NCI-H510A (cell line): ENCODE measurements at regions not wholly inside any gene's neighbourhood (a gene's known extent, or its start where the extent isn't known, plus 50 kb on each side); places are given as distances from the start of the nearest gene placed in this dataset.
"Not testable (repeated sequence)": the region's sequence is repeated elsewhere in the genome, so short reads cannot be mapped to it uniquely, and the experiment has no call there.

Experiments
- DNase-seq: peaks from one replicate; lab custom pipeline; 2025; lab: John Stamatoyannopoulos, UW

DNA sequence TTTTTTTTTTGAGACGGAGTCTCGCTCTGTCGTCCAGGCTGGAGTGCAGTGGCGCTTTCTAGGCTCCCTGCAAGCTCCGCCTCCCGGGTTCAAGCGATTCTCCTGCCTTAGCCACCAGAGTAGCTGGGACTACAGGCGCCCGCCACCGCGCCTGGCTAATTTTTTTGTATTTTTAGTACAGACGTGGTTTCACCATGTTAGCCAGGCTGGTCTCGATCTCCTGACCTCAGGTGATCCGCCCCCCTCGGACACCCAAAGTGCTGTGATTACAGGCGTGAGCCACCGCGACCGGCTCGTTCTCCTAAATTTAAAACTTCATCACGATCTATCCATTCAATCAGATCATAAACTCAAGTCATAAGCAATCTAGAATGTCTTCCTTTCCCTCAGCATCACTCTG lies 359.5 kb upstream of the BRINP3 start:
- DNase-seq: not testable (repeated sequence)

DNA sequence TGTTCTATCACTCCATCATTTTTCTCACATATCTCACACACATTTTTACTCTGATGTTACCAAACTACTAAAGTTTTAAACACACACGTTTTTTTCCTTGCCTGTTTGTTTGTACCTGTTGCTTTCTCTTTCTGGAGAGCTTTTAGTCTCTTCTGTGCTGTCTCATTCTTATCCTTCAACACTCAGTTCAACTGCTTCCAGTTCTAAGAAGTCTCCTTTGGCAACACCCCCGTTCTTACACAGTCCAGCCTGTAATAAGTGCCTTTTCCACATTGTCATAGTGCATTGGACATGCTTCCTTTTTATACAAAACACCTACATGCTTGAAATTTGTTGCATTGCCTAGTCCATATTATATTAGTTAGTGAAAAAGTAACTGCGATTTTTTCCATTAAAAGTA lies 360.2 kb upstream of the BRINP3 start:
- DNase-seq: no peak

DNA sequence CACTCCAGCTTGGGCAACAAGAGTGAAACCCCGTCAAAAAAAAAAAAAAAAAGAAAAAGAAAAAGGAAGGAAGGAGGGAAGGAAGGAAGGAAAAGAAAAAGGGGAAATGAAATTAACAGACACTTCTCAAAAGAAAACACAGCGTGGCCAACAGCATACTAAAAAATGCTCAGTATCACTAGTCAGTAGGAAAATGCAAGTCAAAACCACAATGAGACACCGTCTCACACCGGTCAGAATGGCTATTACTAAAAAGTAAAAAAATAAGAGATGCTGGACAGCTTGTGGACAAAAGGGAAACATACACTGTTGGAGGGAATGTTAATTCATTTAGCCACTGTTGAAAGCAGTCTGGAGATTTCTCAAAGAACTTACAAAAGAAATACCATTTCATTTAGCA lies 369.5 kb upstream of the BRINP3 start:
- no peak for DNase-seq

DNA sequence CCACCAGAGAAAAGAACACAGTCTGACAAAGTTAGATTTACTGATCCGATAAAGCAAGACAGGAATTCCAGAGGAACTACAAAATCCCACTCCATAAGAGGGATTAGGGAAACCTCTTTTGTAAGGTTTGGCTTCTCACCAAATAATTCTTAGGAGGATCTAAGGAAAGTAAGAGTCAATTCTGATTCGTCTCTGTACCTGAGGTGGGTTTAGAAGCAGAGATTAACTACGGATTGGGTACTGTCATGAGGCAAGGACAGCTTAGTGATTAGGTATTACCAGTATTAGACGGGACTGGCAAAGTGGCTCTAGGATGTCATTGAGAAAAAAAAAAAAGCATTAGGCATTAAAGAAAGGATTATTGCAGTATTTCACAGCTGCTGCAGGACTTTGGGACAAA lies 371.7 kb upstream of the BRINP3 start:
- no peak for DNase-seq

DNA sequence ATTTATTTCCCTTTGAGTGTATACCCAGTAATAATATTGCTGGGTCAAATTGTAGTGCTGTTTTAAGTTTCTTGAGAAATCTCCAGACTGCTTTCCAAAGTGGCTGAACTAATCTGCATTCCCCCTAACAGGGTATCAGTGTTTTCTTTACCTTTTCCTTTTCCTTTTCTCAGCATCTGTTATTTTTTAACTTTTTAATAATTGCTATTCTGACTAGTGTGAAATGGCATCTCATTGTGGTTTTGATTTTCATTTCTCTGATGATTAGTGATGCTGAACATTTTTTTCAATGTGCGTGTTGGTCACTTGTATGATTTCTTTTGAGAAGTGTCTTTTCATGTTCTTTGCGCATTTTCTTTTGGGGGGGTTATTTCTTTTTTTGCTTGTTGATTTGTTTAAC lies 374.9 kb upstream of the BRINP3 start:
- no peak for DNase-seq

DNA sequence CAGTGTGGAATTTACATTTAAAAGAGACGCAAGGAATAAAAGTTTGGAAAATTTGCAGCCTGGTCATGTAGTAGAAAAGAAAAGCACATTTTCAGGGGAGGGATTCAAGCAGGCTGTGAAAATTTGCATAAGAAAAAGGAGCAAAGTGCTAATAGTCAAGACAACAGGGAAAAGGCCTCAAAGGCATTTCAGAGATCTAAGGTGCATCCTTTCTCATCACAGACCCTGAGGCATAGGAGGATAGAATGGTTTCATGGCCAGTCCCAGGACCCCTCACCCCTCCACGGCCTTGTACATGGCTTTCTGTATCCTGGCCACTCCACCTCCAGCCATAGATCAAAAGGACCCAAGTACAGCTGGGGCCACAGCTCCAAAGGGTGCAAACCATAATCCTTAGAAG lies 380.5 kb upstream of the BRINP3 start:
- DNase-seq: no peak

DNA sequence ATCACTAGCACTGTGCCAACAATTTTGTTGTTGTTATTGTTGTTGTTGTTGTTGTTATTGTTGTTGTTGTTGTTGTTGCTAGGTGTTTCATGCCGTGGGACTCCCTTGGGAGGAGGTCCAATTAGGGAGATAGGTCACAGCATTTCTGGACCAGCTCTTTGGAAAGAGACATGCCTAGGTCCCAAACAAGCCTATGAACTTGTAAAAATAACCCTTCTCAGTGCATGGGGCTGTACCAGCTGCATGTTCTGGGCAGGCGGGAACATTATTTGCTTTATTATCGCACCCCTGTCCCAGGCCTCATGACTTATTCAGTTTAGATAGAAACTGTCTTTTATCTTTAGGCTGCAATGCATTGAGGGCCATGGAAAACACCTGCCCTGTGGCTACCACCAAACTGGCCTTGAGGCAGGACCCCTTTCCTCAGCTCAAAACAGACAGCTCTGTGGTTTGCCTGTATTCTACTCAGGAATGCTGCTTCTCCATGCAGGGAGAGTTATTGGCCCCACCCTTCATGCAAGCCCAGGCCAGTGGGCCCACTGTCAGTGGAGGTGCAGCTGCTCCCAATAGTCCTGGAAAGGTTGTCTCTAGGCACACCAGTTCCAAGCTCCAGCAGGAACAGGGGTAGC lies 386.5 kb upstream of the BRINP3 start:
- DNase-seq: no peak

DNA sequence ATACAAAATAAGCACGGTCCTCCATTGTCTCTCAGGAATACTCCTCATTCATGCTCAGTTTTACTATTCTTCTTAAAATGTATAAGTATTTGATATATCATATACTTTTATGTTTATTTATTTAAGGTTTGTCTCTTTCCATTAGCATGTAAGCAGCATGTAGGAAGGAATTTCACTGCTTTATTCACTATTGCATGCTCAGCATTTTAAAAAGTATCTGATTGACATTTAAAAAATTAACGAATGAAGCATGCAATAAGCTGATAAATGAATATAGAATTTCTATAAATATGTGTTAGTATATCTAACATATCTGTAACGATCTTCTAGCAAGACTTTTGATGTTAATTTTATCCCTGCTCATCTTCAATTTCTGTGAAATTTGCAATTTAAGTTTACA lies 402.7 kb upstream of the BRINP3 start:
- DNase-seq: no peak

DNA sequence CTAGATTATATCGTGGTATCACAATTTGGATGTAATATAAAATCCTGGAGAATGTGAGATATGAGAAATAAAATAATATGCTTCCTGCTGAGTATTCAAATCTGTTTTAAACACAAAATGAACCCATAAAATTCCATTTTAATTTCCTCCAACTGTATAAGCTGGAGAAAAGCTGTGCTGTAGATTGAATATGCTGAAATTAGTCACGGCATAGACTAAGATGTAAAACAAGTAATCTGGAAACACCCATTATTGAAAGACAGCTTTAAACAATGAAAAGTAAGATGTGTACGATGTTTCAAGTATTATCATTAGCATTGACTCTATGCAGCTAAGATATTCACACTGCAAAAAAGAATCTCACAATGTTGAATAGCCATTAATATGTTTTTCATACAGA lies 403.4 kb upstream of the BRINP3 start:
- DNase-seq: no peak

DNA sequence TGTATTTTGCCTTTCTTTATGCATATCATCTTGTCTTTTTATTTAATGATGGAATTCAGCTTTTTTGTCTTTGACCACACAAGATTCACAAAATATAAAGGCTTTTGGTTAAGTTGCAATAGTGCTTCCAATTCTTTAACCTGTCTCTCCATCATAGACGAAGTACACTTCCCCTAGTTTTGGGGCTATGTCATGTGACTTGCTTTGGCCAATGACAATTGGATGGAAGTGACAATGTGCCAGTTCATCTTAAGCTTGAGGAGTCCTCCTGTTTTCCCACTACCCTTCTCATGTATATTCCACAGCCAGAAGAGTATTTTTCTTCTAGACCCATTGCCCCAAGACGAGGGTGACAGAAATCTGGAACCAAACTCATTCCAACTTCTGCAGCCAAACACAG lies 419.6 kb upstream of the BRINP3 start:
- no peak for DNase-seq

DNA sequence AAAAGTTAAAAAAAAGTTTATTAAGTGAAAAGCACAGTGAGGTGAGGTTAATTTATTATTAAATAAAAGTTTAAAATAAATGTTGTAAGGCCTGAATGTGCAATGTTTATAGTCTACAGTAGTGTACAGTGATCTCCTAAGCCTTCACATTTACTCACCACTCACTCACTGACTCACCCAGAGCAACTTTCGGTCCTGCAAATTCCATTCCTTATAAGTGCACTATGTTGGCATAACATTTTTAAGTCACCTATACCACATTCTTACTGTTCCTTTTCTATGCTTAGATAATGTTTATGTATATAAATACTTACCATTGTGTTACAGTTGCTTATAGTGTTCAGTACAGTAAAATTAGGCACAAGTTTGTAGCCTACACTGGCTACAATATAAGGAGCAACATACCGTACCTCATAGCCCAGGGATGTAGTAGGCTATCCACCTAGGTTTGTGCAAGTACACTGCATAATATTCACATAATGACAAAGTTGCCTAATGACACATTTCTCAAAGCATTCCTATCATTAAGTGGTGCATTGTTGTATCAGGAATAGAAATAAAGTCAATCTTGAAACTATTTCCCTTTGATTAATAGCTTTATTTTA lies 426.5 kb upstream of the BRINP3 start:
- DNase-seq: no peak

DNA sequence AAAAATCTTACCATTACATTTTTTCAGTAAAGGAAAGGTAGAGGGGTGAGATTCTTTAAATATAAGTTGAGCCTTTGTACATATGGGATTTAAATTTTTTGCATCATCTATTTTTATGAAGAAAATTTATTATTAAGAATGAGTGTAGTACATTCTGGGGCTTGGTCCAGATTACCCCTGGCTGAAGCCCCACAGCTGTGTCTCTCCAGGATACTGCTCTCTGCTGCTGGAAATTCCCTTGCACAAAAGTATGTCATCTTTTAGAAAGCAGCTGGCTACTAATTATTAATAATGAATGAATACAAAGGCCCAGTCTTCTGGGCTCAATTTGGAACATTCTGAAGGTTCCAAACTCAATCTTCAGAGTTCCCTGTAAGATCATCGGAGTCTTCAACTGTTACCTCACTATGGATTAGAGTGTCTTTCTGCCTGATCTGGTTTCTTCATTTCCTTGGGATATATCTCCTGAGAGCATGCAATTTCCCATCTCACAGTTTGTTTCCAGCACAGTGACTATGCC lies 428.6 kb upstream of the BRINP3 start:
- no peak for DNase-seq

DNA sequence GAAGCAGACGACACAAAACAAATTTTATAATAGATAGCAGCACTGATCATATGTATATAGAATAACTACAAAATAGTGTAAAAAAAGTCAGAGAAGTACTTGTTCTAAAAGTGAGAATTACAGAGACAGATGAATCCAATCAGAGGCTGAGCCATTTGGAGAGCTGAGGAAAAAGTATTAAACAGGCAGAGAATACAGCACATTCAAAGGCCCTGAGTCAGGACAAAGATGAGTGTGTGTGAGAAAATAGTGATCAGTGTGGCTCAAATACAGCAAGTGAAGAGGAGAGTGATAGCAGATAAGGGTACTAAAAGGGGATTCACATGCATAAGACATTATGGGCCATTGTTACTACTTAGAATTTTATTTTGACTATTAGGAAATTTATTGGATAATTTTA lies 430.6 kb upstream of the BRINP3 start:
- DNase-seq: no peak

DNA sequence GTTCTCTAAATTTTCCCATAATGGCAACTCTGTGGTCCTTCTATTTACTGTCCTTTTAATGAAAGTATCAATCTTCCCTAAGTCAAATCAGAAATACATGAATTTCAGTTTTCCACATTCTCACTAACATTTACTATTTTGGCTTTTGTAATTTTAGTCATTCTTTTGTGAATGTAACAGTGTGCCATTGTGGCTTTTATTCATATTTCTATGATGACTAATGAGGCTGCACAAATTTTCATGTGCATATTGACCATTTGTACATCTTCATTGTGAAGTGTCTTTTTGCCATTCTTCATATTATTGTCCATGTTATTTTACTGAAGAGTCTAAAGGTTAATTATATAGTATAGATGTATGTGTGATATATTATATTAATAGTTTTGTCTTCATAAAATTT lies 431.0 kb upstream of the BRINP3 start:
- DNase-seq: no peak

DNA sequence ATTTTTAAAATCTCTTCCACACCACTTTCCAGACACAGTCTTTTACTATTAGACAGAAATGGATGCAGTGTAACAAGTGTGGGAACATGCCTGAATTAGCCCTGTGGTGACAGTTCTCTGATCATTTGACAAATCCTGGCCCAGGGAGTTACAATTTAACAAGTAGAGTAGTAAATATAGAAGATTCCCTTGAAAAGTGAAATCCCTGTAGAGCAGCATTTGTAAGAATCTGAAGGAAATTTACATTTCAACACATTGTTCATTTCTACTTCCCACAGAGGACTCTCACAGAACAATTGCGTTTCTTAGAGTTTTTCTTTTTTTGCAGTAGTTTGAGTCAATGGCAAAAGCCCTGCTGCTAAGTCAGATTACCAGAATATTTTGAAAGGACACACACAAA lies 458.3 kb upstream of the BRINP3 start:
- DNase-seq: no peak

DNA sequence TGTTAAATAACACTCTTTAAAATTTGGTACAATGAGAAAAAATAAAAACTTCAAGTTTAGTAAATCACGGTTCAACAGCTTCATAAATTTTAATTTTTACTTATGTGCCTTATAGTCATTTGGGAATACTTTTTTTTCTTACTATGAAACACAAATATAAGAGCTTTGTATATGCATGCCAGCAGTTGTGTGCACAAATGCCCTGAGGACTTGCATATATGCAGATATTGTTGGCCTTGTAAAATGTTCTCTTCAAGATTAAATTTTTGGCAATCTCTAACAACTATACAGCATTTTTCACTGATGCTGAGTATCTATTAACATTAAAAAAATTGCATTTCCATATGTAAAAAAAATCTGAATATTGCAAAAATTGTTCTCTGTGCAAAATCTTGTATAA lies 458.7 kb upstream of the BRINP3 start:
- DNase-seq: no peak

DNA sequence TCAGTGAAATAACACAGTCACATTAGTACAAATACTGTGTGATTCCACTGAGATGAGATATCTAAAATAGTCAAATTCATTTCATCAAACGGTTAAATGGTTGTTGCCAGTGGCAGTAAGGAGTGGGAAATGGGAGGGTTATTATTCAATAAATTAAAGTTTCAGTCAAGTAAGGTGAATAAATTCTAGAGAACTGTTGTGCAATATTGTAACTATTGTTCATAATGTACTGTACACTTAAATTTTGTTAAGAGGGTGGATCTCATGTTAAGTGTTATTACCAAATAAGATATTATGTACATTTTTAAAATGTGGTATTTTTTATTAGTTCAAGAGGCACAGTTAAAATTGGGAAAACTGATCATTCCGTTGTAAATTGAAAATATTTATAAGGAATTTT lies 463.3 kb upstream of the BRINP3 start:
- no peak for DNase-seq

DNA sequence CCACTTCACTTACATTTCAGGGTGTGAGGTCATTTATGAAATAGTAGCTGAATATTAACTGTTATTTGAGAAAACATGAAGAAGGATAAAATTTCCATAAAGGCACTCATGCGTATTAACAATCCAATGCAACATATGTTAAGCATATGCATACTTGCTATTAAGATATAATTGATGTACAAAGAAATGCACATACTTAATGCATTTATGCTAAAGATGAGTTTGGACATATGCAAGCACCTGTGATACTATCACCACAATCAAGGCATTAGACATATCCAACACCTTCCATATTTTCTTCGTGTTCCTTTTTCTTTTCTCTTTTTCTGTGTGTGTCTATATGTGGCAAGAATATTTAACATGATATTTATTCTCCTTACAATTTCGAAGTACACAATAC lies 464.8 kb upstream of the BRINP3 start:
- DNase-seq: no peak

DNA sequence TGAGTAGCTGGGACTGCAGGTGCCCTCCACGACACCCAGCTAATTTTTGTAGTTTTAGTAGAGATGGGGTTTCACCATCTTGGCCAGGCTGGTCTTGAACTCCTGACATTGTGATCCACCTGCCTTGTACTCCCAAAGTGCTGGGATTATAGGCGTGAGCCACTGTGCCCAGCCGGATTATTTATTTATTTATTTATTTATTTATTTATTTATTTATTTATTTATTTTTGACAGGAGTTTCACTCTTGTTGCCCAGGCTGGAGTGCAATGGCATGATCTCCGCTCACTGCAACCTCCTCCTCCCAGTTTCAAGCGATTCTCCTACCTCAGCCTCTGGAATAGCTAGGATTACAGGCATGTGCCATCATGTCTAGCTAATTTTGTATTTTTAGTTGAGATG lies 466.1 kb upstream of the BRINP3 start:
- not testable (repeated sequence) for DNase-seq

DNA sequence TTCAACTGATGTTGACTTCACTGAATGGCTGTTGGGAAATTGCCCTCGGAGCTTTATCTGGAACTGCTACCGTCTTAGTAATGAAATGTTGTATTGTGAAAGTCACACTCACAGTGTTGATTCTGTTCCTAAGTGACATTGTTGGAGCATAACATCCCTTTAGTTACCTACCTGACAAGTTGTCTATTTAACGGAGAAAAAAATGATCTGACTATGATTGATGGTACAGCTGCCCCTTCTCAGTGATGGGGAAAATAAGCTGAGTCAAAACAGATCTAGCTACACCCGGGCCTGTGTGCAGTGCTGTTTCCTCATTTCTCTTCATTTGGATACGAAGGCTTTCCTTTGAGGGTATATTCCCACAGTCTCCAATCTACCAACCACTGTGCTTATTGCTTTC lies 472.3 kb upstream of the BRINP3 start:
- DNase-seq: no peak

DNA sequence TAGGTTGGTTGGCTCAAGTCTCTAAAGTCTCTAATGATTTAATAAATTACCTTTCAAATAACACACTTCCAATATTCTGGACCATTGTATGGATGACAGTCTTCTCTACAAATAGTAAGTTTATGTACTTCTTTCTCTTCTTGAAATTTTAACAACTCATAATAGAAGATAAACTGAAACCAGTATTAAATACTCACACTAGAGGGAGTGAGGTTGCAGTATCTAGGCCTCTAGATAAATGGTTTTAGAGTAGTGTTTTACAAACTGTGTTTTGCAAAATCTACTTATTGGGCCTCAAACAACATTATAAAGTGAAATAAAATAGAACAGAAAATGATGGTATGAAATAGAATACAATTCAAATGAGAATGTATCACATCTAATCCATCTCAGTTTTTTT lies 479.9 kb upstream of the BRINP3 start:
- no peak for DNase-seq

DNA sequence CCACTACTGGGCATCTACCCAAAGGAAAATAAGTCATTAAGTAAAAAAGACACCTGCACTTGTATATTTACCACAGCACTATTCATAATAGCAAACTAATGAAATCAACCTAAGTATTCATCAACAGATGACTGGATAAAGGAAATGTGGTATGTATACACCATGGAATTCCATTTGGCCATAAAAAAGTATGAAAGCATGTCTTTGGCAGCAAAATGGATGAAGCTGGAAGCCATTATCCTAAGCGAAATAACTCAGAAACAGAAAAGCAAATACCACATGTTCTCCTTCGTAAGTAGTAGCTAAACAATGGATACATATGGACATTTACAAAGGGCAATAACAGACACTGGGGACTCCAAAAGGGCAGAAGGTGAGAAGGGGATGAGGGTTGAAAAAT lies 485.7 kb upstream of the BRINP3 start:
- DNase-seq: no peak

DNA sequence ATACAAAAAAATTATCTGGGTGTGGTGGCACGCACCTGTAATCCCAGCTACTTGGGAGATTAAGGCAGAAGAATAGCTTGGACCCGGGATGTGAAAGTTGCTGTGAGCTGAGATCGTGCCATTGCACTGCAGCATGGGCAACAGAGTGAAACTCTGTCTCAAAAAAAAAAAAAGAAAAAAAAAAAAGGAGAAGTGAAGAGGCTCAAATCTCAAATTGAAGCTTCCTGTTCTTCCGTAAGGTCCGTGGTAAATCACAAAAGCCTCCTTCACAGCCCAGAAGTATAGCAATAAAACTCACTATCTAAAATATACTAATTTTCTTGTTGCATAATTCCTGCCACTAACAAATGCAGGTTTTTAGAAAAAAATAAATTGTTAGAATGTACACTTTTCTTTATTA lies 498.2 kb upstream of the BRINP3 start:
- DNase-seq: no peak

DNA sequence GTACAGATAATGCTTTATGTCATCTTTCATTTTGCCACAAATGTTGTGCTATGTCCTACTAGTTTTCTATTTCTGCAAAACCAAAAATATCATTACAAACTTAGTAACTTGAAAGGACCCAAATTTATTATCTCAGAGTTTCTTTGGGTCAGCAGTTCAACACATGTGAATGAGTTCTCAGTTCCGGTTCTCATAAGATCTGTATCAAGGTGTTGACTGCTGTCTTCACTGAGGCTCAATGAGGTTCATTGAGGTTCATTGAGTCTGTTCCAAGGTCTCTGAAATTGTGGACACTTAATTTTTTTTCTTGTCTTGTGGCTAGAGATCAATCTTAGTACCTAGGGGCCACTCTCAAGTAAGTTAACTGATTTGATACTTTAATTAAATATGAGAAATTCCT lies 525.1 kb upstream of the BRINP3 start:
- no peak for DNase-seq
